ENCODE measurements at regions not wholly inside any gene's neighbourhood (a gene's known extent, or its start where the extent isn't known, plus 50 kb on each side); places are given as distances from the start of the nearest gene placed in this dataset.

DNA sequence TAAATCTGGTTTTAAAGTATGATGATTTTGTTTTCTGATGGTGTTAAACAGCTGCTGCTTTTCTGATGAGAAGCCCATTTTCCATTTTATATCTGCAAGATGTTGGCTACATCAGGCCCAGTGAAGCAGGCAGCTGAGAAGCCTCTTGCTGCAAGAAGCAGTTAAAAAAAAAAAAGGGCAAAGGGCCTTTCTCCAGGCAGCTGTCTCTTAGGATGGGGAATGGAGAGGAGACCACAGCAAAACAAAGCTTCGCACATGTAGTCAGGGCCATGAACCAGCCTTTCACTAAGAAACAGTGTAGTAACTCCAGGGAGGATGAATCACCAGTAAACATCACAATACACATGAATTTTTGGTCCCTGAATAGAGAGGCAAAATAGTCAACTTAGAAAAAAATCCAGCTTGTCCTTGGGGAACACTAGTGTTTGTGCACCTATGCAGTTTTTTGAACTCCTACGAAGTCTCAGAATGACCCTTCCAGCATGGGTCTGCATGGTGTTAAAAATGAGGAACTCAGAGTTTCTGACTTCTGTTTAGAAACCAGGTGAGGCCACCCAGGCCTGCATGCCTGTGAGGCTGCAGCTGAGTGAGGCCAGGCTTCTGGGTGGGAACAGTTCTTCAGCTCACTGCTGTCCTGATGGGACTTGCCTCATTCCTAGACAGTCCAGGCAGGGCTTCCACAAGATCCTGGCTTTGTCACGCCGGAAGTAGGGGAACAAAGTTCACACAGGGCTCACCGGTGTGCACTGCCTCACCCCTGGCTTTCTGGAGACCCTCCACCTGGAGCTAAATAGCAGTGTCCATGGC, 518.7 kb downstream of the MCTP2 start:
- DNase-seq (ENCODE audit: low read depth): no peak

GRCh38 chr15:94760348-94760747, 529.0 kb downstream of the MCTP2 start:
- DNase-seq (ENCODE audit: low read depth): no peak

GRCh38 chr15:94761574-94761973, 530.2 kb downstream of the MCTP2 start:
- DNase-seq (ENCODE audit: low read depth): no peak

DNA sequence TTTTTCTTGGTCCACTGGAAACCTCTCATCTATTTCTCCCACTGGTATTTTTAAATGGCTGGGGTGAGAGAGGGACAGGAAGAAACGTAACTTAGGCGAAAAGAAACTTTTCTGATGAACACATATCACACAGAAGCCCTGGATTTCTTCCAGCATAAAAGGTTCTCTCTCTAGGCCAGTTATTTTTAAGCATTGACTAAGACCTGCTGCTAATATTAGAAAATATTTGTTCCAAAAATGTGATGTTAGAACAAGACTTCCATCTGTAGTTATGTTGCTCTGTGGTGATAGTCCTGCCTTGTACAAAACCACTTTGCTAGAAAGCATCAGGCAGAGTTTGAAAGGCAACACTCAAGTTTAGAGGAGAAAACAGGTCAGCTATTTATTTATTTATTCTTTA, 537.7 kb downstream of the MCTP2 start:
- DNase-seq (ENCODE audit: low read depth): no peak

DNA sequence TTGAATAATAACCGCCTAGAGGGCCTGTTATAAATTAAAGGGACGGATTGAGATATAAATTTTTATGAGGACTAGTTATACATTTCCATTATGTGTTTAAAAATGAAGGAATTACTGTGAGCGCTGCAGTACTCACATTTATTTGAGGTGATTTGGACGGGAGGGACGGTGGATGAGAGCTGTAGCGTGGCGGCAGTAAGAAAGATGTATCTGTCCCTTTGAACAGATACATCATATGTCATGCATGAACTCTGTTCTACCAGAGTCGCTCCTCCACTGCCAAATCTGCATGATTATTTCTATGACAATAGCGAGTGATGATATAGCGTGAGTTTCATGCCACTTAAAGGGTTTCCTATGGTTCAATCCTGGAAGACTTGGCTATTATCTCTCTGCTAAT, 538.8 kb downstream of the MCTP2 start:
- no peak for DNase-seq (ENCODE audit: low read depth)

- no peak for DNase-seq (ENCODE audit: low read depth)
These were observed 545.7 kb downstream of the MCTP2 start for GRCh38 chr15:94777037-94777436.

DNA sequence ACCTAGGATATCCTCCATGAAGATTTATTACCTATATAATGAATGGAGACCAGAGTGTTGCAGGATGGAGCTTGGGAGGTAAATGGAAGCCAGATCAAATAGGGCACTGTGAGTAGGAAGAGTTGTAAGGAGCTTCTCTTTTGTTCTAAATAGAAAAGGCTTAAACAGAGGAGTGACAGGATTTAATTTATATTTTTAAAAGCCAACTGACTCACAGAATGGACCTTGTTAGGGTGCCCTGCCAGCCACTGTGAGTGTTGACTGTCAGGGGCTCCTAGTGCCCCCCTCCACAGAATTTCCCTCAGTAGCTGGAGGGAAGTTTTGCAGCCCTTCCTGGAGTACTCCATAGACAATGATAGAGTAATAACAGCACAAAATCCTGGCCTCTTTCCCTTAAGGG, 547.5 kb downstream of the MCTP2 start:
- no peak for DNase-seq (ENCODE audit: low read depth)

DNA sequence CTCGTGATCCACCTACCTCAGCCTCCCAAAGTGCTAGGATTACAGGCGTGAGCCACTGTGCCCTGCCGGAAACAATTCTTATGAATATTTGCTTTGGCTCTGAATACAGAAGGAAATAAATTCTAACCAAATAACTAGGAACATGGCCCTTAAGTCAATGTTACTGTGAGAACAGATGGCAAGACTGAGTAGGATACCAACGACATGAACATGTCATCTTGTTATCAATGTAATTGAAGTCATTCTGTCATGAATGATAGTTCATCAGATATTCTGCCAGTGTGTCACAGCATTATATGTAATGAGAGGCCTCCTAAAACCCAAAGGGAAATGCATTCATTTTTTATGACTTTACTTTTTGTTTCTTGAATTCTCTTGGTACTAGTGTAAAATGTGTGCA, 548.8 kb downstream of the MCTP2 start:
- no peak for DNase-seq (ENCODE audit: low read depth)

DNA sequence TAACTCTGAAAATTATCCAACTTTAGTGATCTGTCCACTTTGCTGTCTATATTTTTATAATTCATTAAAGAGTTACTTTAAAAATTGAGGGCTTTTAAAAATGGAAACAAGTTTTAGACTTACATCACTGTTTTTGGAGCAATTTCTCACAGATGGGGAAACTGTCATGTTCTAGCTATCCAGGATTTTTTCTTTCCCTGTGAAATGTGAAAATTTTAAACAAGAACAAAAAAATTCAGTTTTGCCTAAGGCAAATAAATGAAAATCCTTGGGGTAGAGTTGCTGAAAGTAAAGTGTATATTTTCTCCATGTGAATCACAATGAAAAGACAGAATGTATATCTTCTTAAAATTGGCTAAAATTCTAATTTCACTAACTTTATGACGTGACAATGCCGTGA, 553.7 kb downstream of the MCTP2 start:
- no peak for DNase-seq (ENCODE audit: low read depth)

DNA sequence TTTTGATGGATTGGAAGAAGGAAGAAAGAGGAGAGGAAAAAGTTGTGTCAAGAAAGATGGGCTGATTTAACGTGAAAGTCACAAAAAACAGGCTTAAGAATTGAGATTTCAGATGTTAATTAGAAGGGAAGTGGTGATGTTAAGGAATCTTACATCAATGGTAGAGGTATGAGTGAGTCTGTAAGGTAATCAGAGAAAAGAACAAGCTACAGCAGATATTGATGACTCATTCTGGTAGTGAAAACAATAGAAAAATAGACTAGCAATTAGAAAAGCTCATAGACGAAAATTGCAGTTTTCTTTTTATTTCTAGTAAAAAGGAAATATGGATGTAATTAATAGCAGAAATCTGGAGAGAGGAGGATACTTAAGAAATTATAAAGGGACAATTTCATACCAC, 559.6 kb downstream of the MCTP2 start:
- DNase-seq (ENCODE audit: low read depth): no peak

DNA sequence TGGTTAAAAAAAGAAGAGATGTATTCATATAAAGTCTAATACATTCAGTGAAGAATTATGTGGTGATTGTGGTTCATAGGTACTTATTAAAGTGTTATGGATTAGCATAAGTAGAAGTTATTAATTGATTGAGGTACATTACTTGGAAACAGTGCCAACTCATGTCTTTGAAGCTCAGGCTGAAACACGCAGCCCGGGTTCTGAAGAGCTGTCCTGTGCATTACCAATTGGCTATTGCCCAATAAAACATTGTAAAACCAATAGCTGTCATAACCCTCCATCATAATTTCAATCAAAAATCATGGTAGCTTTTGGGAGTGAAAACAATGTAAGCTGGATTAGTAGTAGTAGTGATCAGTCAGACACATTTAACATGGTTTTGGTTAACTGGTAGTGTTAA, 560.1 kb downstream of the MCTP2 start:
- DNase-seq (ENCODE audit: low read depth): no peak

GRCh38 chr15:94792196-94792595, 560.8 kb downstream of the MCTP2 start:
- no peak for DNase-seq (ENCODE audit: low read depth)

DNA sequence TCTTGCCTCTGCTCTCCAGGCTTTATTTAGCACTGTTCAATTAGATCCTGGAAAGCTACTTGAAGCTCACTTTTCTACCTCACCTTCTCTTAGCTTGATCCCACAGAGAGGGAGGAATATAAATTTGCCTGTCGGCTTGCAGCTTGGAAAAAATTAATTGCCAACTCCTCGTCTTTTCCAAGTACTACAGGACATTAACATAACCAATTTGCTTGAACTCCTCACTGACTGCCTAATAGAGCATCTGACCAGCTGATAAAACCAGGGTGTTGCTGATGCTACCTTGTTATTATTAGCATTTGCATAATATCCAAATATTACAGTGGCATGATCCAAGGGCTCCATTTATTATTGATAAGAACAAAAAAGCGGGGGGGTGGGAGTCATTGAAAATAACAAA, 561.8 kb downstream of the MCTP2 start:
- DNase-seq (ENCODE audit: low read depth): no peak

DNA sequence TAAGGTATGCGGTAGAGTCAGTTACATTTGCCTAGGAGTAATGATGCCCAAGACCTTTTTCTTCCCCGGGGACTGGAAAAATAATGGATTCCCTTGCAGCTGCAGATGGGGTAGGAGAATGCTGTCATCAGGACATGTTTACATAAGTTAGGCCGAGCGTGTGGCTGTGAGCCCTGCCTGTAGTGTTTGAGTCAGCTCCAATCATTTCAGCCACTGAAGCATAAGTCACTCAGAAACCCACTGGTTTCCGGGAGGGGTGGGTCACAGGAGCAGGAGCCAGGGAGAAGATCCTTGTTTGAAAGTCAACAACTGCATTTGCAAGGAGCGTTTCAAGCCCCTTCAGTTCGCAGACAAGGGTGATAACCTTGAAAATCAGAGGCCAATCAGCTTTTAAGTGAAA, 562.3 kb downstream of the MCTP2 start:
- no peak for DNase-seq (ENCODE audit: low read depth)

- no peak for DNase-seq (ENCODE audit: low read depth)
These were observed 573.3 kb downstream of the MCTP2 start for GRCh38 chr15:94804613-94805012.

DNA sequence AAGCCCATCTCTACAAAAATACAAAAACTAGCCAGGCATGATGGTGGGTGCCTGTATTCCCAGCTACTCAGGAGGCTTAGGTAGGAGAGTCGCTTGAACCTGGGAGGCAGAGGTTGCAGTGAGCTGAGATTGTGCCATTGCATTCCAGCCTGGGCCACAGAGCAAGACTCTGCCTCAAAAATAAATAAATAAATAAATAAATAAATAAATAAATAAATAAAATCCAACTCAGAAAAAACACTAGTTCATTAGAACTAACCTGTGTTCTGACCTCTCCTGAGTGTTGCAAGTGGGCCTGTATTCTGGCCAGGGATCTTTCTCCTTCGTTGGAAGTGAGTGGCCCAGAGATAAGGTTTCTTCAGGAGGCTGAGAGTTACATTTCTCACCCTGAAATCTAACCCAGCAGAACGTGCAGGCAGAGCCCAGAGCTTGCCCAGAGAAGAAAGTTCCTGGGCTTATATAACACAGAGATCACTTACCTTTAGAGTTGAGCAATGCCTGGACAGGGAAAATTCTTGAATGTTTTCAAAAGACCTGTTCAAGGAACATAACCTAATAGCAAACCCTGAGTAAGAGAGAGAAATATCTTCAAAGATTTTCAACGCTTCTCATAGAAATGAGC, 583.9 kb downstream of the MCTP2 start:
- no peak for DNase-seq (ENCODE audit: low read depth)

GRCh38 chr15:94815914-94816313, 584.6 kb downstream of the MCTP2 start:
- no peak for DNase-seq (ENCODE audit: low read depth)

DNA sequence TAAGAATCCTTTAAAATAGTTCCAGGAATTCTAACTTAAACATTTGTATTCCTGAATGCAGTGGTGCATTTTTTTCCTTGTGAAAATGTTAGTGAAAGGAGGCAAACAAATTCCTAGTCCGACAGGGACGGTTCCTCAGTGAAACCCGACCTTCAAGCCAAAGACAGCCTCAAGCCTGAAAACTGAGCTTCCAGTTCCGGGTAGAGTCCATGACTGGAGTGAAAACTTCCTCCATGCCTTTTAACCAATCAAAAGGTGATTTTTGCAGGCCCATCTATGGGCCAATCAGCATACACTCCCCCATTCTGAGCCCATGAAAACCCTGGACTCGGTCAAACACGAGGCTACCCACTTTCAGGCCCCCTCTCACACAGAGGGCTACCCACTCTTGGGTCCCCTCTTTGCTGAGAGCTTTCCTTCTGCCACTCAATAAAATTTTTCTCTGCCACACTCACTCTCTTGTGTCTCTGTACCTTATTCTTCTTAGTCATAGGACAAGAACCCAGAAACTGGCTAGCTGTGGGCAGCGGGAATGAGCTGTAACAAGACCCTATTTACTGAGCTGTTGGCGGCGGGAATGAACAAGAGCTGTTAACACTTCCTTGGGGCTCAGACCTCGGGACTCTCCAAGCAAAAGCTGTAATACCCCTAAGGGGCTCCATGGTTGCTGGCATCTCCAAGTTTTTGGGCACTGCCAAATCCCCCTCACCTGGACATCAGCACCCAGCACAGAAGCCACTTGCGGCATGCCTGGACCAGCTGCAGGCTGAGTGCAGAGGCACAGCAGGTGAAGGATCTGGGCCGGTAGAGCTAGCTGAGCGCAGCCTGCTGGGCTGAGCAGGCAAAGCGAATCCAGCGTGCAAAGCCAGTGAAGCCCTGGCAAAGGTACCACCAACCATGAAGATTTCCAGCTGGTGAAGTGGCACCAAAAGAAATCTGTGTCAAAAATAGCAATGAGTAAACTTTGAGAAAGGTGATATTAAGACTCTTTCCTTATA, 598.8 kb downstream of the MCTP2 start:
- DNase-seq (ENCODE audit: low read depth): no peak

DNA sequence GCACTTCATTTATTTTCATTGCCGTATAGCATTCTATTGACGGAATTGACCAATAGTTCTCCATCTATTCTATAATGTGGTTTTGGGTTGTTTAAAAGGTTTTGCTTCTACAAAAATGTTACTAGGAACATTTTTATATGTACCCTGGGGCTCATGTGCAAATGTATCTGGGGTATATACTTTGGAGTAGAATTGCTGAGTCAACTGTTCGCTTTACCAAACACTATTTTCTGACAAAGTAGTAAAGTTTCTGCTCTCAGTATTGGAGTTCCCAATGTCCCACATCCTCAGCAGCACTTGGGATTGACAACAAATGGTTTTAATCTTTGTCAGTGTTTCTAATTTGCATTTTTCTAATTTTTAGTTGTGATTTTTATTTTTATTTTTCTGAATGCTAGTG, 602.6 kb downstream of the MCTP2 start:
- DNase-seq (ENCODE audit: low read depth): no peak

DNA sequence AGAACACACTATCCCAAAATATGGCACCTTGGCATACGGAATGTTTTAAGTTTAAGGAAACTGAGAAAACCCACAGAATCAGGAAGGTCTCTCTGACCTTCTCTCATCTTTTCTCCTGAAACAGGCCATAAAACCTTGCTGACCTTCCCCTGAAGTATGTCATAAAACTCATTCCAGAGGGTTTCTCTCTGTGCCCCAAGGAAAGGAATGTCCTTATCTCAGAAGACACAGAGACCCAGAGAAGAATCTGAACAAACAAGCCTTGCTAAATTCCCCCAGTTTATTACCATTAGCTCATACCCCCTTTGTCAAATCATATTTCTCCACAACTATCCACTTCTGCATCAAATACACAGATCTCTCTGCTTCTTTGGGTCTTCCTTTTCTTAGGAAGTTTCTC, 603.1 kb downstream of the MCTP2 start:
- no peak for DNase-seq (ENCODE audit: low read depth)

DNA sequence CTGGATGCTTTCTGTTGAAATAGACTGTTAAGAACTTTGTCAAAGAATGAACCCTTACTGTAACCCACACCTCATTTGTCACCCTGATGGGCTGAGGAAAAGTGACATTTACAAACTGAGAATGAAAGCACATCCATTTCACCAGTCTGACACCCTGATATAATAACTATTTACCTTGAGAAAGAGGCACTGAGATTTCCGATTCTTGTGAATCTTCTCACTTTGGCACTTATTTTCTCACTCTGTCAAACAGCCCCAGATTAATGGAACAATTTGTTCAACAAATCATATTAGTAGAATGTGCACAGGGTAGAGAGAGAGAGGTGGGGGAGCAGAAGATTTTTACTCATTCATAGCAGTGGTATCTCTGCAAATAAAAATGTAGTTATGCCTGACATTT, 606.9 kb downstream of the MCTP2 start:
- no peak for DNase-seq (ENCODE audit: low read depth)

Data from T follicular helper cell (primary cell).